NCI-H146 (cell line): ENCODE measurements at regions not wholly inside any gene's neighbourhood (a gene's known extent, or its start where the extent isn't known, plus 50 kb on each side); places are given as distances from the start of the nearest gene placed in this dataset.
"Not testable (repeated sequence)": the region's sequence is repeated elsewhere in the genome, so short reads cannot be mapped to it uniquely, and the experiment has no call there.

ENCODE experiments used
- DNase-seq: peaks from one replicate; lab custom pipeline; 2025; lab: John Stamatoyannopoulos, UW

DNA sequence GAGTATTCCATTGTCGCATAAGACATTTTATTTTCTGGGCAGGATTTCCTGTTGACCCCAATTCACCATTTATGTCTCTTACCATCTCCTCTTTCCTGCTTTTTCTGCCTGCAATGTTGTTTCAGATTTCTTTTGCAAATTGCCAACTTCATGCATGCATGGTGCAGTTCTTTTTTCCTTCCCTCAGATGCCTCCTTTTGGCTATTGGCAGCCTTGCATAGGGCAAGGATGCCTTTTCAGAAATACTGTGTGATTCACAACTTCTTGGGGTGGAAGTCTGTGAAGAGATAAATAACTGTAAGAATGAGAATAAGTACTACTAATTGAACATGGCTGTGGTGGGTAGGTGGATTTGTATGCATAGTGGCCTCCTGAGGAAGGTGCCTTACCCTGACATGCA is 116.7 kb downstream of the SOX4 start:
- no peak for DNase-seq

DNA sequence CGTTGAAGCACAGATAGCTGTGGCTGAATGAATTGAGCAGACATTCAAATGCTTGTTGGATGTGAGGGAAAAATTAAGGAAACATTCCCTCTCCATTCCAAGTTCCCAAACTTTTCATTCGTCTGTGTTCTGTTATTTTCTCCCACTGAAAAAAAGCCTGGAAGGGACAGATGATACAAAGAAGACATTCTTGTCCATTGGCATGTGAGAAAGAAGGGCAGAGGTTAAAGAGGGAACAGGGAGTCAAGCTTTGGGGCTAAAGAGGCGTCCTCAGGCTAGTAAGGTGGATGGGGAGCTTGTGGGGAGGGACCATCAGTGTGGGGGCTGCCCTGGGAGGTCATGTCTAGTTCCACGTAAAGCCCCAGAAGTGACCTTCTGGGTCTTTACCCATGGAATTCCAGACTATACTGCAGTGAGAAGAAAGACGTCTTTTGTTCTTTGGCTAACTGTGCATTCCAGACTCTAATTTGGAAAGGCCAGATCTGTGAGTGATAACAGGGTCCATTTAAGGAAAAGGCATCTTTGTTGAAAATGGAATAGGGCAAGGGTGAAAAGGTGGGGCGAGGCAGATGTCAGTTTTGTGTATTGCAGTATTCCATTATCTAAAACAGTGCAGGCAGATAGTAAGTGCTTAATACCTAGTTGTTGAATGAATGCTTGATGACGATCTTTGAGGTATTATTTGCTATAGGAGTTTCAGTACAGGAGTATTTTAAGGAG is 117.5 kb downstream of the SOX4 start:
- DNase-seq = no peak

DNA sequence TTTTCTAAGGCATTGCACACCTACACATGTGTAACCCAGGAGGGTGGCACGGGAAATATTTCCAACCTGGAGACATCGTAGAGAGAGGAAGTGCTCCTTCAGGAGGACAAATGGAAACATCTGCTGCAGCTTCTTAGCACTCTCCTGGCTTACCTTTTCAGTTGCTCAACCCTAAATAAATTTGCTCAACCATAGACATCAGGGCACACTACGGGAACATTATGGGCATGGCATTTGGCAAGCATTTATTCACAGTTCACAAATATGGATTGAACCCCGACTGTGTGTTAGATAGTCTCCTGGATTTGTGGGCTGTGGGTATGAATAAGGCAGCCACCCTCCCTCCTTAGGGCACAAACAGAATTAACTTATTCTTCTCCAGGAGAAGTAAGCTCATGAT is 118.7 kb downstream of the SOX4 start:
- DNase-seq = no peak

DNA sequence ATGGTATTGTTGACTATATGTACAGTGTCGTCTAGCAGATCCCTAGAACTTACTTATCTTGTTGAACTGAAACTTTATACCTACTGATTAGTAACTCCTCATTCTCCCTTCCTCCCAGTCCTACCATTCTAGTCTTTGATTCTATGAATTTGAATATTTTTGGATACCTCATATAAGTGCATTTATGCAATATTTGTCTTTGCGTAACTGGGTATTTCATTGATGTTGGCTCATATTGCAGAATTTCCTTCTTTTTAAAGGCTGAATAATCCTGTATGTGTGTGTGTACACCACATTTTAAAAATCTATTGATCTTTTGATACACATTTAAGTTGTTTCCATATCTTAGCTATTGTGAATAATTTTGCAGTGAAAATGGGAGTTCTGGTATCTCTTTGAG is 119.9 kb downstream of the SOX4 start:
- no peak for DNase-seq

DNA sequence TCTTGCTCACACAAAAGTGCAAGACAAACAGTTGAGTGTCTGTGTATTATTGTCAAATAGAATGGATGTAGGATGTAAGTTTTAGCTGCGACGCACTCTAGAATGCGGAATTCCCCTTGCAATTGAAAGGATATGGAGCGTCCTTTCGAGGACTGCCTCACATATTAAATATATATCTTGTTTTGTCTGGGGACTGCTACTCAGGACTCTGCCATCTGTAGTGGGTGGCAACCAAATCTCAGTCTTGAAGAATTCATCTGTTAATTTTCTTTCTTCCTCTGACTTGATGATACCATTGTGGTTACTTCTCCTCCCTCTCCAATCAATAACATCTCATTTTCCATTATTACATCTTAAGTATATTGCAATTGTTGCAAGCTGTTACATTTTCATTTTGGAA is 121.6 kb downstream of the SOX4 start:
- DNase-seq = no peak

DNA sequence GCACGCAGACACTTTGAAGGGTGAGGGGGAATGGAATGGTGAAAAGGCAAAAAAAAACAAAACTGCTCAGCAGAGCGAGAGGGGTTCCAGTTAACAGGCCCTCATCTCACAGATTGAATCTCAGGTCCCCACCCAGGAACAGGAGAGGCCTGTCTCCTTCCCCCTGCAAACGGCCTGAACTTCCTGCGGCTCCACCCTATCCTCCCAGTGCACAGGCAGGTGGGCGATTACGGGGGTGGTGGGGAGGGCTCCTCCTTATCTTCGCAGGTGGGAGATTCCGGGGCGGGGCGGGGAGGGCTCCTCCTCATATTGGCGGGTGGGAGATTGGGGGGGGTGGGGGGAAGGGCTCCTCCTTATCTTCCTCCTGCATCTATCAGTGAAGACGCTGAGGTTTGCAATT is 129.0 kb downstream of the SOX4 start:
- DNase-seq = no peak

DNA sequence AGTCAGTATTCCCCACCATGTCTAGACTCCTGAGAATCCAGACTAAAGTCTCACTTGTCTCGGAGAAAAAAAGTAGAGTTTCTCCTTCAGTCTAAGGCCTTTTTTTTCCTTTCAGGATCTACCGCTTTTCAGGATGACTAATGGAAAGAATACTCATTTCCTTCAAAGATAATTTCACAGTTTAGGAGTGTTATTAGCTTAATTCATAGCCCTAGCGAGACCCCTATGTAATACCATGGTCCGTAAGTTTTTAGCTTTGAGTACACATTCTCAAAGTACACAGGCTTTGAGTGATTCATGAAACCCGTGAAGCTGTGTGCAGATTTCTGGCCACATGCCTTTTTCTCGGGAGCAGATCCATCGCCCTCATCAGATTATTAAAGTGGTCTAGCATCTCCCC is 133.1 kb downstream of the SOX4 start:
- no peak for DNase-seq

DNA sequence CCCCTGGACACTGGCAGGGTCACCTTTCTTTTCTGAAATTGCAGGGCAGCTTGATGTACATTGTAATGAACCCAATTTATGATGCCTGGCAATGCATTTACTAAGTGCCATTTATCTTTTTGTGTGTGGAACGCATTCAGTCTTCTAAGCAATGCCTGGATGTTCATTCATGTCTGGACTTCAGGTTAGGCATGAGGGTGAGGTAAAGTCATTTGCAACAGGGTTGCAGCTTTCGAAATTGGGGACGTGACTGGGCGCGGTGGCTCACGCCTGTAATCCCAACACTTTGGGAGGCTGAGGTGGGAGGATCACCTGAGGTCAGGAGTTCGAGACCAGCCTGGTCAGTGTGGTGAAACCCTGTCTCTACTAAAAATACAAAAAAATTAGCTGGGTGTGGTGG is 134.6 kb downstream of the SOX4 start:
- no peak for DNase-seq

DNA sequence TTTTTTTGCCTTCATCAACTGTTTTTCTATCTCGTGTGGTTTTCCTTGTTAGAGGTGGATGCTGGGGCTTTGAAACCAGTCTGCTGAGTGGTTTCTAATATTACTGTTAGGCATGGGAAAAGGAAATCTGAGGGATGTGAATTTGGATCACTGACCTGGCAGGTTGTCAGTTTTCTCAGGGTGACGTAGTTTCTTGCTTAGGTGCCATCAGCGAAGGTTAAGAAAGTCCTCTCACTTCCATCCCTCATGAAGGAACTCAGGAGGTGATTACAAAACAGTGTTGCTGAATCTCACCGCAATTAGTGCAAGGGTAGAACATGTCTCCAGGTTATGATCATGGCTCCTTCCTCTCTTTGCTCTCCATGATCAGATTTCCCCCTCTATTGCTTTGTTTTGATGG is 135.9 kb downstream of the SOX4 start:
- DNase-seq = no peak

DNA sequence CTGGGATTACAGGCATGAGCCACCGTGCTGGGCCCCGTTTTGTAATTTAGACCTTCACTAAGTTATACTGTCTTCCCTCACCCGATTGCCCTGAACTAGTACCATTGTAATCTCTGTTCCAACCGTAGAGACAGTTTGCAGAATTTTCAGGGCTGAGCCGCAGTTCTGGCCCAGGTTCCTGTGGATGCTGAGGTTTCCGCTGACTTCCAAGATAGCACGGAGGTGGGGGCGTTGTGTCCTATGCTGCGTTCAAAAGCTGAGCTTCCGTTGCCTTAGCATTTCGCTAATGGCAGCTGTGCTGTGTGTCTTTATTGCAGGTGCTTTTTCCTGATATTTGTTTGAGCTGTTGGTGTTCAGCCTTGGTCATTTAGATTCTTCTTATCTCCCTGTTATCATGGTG is 137.0 kb downstream of the SOX4 start:
- DNase-seq = no peak

DNA sequence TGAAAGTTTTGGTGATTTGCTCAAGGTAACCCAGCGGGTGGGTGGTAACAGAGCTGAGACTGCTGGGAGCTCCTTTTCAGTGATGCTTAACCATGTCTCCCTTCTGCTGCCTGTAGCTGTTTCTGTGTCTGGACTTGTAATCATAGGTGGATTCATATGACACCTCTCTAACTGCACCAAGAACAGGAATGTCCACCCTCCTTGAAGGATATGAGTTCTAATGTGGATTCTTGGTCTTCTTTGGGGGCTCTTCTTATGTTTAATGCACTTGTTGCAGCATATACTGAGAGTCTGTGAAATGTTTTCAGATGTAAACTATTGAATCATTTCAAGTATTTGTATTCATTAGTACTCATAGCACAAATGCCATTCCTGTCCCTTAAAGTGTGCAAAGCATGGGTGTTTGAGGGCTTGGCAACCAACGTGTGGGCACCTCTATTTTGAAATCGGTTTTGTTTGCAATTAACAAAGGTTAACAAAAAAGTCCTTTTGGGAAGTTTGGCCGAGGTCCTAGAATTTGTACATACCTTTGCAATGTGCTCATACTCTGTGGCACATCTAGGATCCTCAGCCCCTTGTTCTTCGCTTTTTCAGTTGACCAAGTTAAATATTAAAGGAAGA is 138.0 kb downstream of the SOX4 start:
- no peak for DNase-seq

DNA sequence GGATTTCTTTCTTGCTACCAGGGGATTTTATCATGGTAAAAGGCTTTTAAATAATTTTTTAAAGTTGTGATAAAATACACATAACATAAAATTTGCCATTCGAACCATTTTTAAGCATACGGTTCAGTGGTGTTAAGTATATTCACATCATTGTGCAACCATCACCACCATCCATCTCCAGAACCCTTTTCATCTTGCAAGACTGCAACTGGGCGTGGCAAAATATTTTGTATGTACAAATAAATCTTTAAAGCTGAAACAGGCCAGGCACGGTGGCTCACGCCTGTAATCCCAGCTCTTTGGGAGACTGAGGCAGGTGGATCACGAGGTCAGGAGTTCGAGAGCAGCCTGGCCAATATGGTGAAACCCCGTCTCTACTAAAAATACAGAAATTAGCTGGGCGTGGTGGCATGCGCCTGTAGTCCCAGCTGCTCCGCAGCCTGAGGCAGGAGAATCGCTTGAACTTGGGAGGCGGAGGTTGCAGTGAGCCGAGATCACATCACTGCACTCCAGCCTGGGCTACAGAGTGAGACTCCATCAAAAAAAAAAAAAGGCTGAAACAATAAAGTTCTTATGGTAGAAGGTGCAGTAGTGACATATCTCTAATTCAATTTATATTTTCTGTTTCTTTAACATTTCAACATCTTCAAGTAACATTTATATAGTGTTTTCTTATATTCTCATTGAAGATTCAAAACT is 138.6 kb downstream of the SOX4 start:
- DNase-seq = not testable (repeated sequence)

DNA sequence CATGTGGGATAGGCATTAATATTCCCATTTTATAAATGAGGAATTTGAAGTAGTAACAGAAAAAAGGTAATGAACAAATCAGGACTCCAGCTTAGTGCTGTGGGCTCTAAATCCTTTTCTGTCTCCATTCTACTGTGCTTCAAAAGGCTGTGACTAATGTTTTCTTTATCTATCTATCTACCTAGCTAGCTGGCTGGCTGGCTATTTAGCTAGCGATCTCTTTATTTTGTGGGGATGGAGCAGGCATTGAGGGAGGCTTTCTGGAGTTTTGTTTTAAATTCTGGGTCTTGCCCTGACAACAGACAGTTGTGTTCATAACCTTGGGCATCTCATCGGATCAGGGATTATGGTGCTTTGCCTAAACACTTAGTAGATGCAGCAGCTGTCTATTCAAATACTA is 139.2 kb downstream of the SOX4 start:
- DNase-seq = no peak

DNA sequence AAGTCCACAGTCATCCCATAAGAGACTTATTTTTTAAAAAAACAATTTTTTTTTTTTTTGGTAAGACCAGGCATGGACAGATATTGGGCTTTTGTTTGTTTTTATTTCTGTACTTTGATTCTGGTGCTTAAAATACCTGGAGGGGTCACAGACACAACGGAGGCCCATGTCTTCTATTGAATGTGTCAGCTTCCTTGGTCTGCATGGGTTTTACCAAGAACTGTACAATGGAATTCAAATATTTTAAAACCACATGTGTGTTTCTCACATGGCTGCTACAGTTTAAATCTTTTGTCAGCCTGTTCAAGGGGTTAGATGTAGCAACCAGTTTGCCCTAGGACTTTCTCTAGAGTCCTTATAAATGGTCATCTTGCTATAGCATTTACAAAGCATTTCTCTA is 139.8 kb downstream of the SOX4 start:
- no peak for DNase-seq

DNA sequence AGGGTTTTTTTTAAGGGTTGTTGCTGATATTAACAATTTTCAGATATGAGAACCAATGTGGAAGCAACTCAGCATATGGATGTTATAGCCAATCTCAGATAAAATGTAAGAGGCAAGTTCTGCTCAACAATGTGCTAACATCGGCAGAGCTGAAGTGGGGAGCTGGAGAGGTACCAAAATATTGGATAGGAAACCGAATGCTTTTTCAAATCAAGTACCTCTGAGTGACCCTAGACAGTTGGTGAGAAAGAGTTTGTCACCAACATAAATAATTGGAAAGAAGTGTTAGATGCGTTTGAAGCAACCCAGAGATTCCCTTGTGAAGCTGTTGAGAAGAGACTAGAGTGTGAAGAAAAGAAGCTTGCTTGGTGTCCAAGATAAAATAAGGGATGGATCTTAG is 140.7 kb downstream of the SOX4 start:
- no peak for DNase-seq

DNA sequence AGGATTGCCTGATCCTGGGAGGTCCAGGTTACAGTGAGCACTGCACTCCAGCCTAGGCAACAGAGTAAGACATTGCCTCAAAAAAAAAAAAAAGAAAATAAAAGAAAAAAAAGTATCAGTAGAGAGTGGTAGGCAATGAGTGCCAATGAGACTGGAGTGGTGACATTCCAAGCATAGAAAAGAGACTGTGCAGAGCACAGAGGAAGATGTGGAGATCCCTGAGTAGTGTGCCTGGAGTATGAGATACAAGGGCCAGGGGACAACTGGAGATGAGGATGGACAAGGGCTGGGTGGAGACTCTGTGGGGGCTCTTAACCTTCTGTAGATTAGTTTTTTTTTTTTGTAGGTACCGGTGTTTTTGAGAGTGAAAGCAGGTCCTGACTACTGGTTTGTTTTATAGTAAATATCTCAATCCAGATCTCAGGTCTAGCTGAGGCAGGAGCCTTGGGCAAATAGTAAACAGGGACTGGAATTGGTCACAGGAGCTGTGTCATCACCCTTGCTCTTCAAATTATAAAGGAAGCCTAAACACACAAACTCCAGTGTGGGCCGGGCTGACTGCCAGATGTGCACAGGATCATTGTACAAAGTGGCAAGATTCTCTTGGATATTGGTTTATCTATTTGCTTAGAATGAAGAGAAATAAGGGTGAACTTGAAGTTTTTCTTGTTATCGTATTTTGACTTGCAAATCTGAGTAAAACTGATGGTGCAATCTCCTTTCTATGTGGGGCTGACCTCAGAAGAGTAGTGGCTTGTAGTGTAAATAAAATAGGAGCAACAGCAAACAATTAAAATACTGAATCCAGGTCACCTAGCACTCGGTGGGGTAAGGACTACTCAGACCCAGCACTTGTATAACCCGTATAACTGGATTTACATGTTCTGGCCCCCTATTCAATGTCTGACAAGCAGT is 144.9 kb downstream of the SOX4 start:
- DNase-seq = peak; percentile 13

DNA sequence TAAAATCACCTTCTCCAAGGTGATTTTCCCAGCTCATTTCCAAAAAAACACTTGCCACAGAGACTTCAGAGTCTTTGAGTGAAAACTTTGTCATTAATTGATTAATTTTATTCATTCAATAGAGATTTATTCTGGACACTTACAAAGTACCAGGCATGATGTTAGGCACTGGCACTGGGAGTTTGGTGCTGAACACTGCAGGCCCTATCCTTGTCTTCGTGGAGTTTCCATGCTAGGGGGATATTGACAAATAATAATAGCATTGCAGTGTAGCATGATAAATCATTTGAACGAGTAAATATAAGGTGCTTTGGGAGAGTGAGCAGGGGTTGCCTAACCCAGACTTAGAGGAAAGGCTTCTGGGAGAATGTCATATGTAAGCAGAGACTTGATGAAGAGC is 145.7 kb downstream of the SOX4 start:
- DNase-seq = no peak

DNA sequence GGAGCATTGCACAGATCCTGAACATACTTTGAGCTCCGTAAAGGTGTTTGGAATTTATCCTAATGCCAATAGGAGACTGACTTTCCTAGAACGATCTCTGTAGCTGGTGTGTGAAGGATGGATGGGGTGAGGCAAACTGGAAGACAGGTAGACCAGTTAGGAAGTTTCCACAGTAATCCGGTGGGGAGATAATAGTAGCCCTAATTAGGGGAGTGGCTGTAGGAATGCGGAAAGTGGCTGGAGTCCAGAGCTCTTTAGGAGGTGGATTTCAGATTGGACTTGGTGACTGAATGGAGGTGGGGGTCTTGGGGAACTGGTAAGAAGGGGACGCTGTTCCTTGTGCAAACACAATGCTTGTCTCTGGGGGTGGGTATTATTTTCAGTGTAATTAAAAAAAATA is 146.3 kb downstream of the SOX4 start:
- no peak for DNase-seq

DNA sequence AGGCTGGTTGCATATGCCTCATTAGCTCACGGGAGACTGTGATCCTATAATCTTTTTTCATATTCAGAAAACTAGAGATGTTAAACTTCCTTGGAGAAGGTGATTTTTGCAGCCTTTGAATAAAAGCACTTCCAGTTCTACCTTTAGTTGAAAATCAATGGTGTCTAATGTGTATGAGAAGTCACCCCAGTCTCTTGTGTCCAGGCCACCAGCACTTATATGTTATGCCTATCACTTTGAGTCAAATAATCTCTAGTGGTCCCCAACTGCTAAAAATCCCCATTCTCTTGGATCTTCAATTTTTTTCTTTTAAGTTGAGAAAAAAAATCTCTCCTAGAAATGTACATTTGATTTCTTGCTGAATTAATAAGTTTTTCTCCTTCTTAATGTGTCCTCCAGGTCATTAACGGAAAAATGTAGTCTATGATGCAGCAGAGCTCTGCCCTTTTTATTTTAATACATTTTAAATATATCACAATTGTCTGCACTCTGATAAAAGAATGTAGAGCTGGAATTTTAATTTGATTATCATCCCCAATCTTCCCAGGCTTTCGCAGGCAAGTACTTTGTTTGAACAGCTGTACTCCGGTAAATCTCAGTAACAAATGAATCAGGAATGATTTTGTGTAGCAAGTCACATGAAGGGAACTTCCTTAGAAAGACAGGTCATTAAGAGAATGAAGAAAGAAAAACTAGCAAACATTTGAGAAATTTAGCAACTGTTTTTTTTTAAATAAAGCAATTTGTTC is 147.0 kb downstream of the SOX4 start:
- peak; percentile 70 for DNase-seq

DNA sequence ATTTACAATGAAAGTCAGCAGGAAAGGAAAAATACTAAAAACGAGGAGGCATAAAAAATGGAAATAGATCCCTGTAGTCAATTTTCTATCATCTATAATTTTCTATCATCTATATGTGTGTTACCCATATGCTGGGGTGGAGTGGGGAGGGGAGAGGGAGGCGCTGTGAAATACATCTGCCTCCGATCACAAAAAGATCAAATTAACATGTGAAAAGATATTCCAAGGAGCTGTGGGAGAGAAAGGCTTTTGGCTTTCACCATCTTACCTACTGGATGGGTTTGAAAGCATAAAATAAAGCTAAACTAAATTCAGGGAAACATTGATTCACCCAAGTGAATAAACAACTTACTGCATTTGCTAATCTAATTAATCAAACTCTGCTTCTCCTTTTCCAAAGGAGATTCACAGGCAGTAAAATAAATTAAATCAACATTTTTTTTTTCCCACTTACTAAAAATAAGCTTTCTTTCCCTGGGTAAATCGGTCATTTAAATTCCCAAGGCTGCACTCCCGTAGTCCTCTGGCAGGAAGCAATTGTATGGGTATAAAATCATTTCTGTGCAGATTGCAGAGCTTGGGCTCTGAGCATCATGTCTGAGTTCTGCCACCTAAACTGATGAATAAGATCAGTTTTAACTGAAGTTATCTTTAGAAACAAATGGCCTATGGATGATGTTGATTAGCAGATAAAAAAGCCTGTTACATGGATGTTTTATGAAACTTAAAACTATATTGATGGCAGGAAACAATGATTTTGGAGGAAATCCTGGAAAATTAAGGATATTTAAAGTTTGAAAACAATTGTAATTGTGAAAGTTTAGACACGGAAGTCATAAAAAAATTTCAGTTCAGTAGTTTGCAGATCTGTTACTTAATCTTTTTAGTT is 147.9 kb downstream of the SOX4 start:
- DNase-seq = peak; percentile 47

DNA sequence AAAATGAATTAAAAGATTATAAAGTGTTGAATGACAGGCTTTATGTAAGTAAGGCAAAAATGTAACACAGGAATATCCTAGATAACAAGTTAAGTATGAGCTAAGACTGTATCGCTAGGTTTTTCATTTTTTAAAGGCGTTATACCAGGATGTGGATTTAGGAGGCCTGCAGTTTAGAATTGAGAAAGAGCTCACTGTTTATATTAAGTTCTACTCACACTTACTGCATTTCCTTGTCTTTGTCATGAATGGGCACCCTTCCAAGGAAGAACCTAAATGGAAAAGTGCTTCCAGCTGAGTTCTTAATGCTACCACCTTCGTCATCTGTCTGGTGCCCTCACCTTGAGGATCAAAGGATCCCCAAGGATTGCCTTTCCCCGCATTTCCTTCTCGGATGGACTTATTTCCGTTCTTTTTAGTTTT is 148.7 kb downstream of the SOX4 start:
- DNase-seq = no peak
